ENCODE measurements at regions not wholly inside any gene's neighbourhood (a gene's known extent, or its start where the extent isn't known, plus 50 kb on each side); places are given as distances from the start of the nearest gene placed in this dataset.

DNA sequence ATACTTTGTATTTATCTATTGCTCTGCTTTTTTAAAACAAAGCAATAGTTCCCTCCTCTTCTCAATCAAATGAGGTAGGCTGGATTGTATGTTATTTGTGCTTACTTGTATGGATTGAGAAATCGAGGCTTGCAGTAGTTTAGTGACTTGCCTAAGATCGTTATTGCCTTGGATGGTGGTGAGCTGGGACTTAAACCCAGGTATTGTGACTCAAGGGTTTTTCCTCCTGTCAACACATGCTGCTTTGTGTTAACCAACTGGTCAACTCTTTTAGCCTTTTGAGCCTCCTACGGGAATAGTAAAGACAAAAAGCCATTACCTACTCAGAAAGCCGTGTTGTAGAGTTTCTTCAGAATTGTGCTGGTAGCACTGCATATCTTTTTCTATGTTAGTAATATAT, 95.2 kb upstream of the THUMPD2 start:
- Mint-ChIP-seq H3K27ac (no peak overlapping the region), H3K27me3 (ENCODE audit: insufficient read depth) (no peaks in the 10 kb centered on the region), H3K4me1 (ENCODE audit: low read depth) (peaks cover 54% of the 10 kb centered on the region), H3K4me3 (no peak overlapping the region), H3K9me3 (no peaks in the 10 kb centered on the region; the same call in 1 of the 2 replicates), H3K36me3 (ENCODE audit: low read depth) (peaks cover 6% of the 10 kb centered on the region)
- TF ChIP-seq, protein P1, sequence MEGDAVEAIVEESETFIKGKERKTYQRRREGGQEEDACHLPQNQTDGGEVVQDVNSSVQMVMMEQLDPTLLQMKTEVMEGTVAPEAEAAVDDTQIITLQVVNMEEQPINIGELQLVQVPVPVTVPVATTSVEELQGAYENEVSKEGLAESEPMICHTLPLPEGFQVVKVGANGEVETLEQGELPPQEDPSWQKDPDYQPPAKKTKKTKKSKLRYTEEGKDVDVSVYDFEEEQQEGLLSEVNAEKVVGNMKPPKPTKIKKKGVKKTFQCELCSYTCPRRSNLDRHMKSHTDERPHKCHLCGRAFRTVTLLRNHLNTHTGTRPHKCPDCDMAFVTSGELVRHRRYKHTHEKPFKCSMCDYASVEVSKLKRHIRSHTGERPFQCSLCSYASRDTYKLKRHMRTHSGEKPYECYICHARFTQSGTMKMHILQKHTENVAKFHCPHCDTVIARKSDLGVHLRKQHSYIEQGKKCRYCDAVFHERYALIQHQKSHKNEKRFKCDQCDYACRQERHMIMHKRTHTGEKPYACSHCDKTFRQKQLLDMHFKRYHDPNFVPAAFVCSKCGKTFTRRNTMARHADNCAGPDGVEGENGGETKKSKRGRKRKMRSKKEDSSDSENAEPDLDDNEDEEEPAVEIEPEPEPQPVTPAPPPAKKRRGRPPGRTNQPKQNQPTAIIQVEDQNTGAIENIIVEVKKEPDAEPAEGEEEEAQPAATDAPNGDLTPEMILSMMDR (IDR thresholded peaks at IDR 0.05): no peak
- no peak for DNase-seq

DNA sequence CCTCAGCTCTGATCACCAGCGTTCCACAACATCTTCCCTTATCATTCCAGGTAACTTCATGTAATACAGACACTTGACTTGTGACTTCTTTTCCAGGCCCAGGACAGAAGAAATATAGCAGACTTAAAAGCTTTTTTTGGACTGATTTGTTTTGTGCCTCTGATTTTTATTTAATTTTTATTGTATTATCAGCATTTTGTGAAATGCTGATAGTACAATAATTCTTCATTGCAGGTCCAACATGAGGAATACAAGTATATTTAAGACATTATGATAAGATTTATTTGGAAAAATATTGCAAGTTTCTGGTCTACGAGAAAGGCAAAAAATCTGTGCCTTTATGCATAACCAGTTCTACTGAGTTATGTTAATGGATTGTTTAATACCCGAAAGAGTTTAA, 94.5 kb upstream of the THUMPD2 start:
- TF ChIP-seq, protein P1 (IDR thresholded peaks at IDR 0.05): no peak
- Mint-ChIP-seq H3K4me3 (no peak overlapping the region), H3K9me3 (no peaks in the 10 kb centered on the region; the same call in 1 of the 2 replicates), H3K27ac (no peak overlapping the region), H3K4me1 (ENCODE audit: low read depth) (peaks cover 57% of the 10 kb centered on the region), H3K27me3 (ENCODE audit: insufficient read depth) (no peaks in the 10 kb centered on the region), H3K36me3 (ENCODE audit: low read depth) (peaks cover 6% of the 10 kb centered on the region)
- no peak for DNase-seq

DNA sequence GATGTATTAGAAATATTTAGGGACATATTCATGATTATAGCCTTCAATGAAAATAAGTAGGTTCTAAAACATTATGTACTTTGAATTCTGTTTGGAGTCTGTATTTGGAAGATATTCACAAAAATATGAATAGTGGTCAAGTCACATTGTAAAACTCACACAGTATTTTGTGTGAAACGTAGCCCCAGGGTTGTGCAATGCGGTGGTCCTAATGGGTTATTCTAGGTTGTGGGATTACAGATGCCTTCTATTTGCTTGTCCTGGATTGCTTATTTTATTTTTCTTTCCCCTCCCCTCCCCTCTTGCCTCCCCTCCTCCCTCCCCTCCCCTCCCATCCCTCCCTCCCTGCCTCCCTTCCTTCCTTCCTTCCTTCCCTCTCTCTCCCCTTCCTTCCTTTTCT, 93.7 kb upstream of the THUMPD2 start:
- Mint-ChIP-seq H3K36me3 (ENCODE audit: low read depth) (peaks cover 6% of the 10 kb centered on the region), H3K4me3 (peak overlapping the region; percentile 78; the same call in 1 of the 2 replicates), H3K27me3 (ENCODE audit: insufficient read depth) (no peaks in the 10 kb centered on the region), H3K9me3 (no peaks in the 10 kb centered on the region; the same call in 1 of the 2 replicates), H3K27ac (peak overlapping the region; percentile 91; the same call in 1 of the 2 replicates), H3K4me1 (ENCODE audit: low read depth) (peaks cover 57% of the 10 kb centered on the region)
- no peak for DNase-seq
- TF ChIP-seq, protein P1 (IDR thresholded peaks at IDR 0.05): no peak

DNA sequence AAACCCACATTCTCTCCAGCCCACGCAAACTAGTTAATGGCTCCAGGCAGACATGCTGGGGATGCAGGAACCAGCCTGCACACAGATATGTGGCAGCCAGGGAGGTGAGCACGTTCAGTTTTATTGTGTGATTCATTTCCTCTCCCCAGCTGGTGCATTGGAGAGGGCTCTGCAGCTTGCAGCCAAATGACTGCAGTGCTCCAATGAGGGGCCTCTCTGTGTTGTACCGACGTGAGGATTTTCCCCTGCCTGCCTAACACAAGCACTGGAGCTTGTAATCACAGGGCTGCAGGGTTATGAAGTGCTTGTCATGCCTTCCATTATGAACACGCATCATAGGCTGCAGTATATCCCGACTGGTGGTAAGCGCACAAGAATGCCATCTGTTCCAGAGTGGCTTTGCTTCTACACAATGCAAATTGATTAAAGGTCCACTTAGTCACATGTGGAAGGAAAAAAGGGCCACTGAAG, 92.3 kb upstream of the THUMPD2 start:
- H3K27me3 Mint-ChIP-seq (ENCODE audit: insufficient read depth): no peaks in the 10 kb centered on the region
- no peaks in the 10 kb centered on the region for H3K9me3 Mint-ChIP-seq
- H3K36me3 Mint-ChIP-seq (ENCODE audit: low read depth): no peaks in the 10 kb centered on the region
- TF ChIP-seq, protein P1 (IDR thresholded peaks at IDR 0.05): no peak
- H3K4me1 Mint-ChIP-seq (ENCODE audit: low read depth): peaks cover 57% of the 10 kb centered on the region
- H3K27ac Mint-ChIP-seq: peak overlapping the region; percentile 91
- H3K4me3 Mint-ChIP-seq: peak overlapping the region; percentile 78
- DNase-seq: peak; percentile 97

DNA sequence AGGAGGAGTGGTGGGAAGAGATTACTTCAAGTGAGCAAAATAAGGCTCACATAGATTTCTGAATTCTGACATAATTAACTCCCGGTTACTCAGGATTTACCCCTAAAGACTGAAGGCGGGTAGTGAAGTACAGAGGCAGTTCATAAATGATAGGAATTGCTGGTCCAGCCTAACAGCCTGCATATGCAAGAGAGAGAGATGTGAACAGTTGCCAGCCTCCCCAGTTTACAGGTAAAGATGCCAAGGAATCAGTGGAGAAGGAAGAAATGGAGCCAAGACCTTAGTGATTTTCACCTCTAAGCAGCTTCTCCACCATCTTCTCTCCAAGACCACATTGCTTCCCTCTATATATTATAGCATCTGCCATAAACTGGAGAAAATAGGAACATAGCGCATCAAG, 91.8 kb upstream of the THUMPD2 start:
- peaks cover 52% of the 10 kb centered on the region for H3K4me1 Mint-ChIP-seq (ENCODE audit: low read depth)
- no peaks in the 10 kb centered on the region for H3K9me3 Mint-ChIP-seq
- H3K27me3 Mint-ChIP-seq (ENCODE audit: insufficient read depth): no peaks in the 10 kb centered on the region
- H3K27ac Mint-ChIP-seq: peak overlapping the region; percentile 91
- peak overlapping the region; percentile 78; the same call in 1 of the 2 replicates for H3K4me3 Mint-ChIP-seq
- DNase-seq: no peak
- no peaks in the 10 kb centered on the region for H3K36me3 Mint-ChIP-seq (ENCODE audit: low read depth)
- TF ChIP-seq, protein P1 (IDR thresholded peaks at IDR 0.05): no peak

DNA sequence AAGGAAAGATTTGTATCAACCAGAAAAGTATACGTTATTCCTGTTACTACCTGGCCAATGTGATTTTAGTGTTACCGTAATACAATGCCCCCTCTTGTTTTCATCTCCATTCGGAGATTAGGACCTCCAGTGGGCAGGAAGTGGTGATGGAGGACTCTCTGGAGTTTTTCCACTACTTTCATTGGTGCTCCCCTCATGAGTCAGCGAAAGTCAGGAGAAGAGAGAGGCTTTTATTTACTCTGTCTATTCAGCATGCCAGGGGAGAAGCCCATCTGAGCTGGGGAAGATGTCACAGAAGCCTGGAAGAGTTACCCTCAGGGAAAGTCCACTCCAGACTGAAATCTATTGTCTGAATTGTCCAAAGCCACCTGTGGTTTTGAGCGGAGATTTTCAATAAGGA, 88.2 kb upstream of the THUMPD2 start:
- no peak for DNase-seq
- Mint-ChIP-seq H3K27me3 (ENCODE audit: insufficient read depth) (no peaks in the 10 kb centered on the region), H3K27ac (no peak overlapping the region), H3K4me3 (no peak overlapping the region), H3K9me3 (peaks cover 27% of the 10 kb centered on the region), H3K4me1 (ENCODE audit: low read depth) (peaks cover 33% of the 10 kb centered on the region), H3K36me3 (ENCODE audit: low read depth) (peaks cover 20% of the 10 kb centered on the region)
- TF ChIP-seq, protein P1 (IDR thresholded peaks at IDR 0.05): no peak
